Breast epithelium (tissue), 4 donors: ENCODE measurements at regions not wholly inside any gene's neighbourhood (a gene's known extent, or its start where the extent isn't known, plus 50 kb on each side); places are given as distances from the start of the nearest gene placed in this dataset.

Experiments used
- DNase-seq, 2 donors: peaks; one replicate each; pipeline ENCODE4 v3.0.0-alpha.2; 2019; ENCODE audit warnings: low spot score in 2 of 2
- H3K27ac ChIP-seq, 2 donors: fragments of 200-600 bp; sonication (generic) in 1 of 2; one replicate each; pipeline ENCODE4 v1.5.1; 2016 to 2019; ENCODE audit warnings: mild to moderate bottlenecking in 1 of 2
- H3K27me3 ChIP-seq, 2 donors: fragments of 200-600 bp; sonication (generic) in 1 of 2; one replicate each; pipeline versions ENCODE4 v1.5.1 to v1.6.0; 2017 to 2019; ENCODE audit warnings: control low read depth in 1 of 2, mild to moderate bottlenecking in 1 of 2
- H3K36me3 ChIP-seq: fragments of 200-600 bp; one replicate; pipeline ENCODE4 v1.5.1; 2019
- H3K4me1 ChIP-seq, 2 donors: fragments of 200-600 bp; sonication (generic); one replicate each; pipeline ENCODE4 v1.5.1; 2016 to 2019; ENCODE audit warnings: control low read depth in 1 of 2
- H3K4me3 ChIP-seq, 3 donors: fragments of 200-600 bp; sonication (generic); 1 replicate in 2 of 3; 2 replicates in 1 of 3; pipeline ENCODE4 v1.5.1; 2016 to 2019; ENCODE audit warnings: mild to moderate bottlenecking in 3 of 3, moderate library complexity in 2 of 3
- H3K9me3 ChIP-seq, 2 donors: fragments of 200-600 bp; sonication (generic) in 1 of 2; one replicate each; pipeline ENCODE4 v1.5.1; 2016 to 2019; ENCODE audit warnings: control low read depth in 1 of 2
- POLR2A ChIP-seq: fragments of 450-650 bp; IDR thresholded peaks from one replicate; pipeline ENCODE4 v1.6.1; 2016; ENCODE audit warnings: antibody characterized with exemption, mild to moderate bottlenecking, moderate library complexity
- POLR2AphosphoS5 ChIP-seq, 3 donors: sonication (generic); formaldehyde crosslinking; IDR thresholded peaks; one replicate each; pipeline ENCODE4 v1.6.1; 2017; ENCODE audit warnings: antibody characterized with exemption in 3 of 3
- intact Hi-C: fragments of 100-400 bp; cut with DNase I; formaldehyde crosslinking; loops from one replicate; pipeline ENCODE4 v1.15.1; 2023; ENCODE audit warnings: low total_unique reads
- TF ChIP-seq, protein P1 (sequence below), 3 donors: fragments of 450-650 bp; IDR thresholded peaks; one replicate each; pipeline ENCODE4 v1.5.1; 2016 to 2017; ENCODE audit warnings: antibody characterized with exemption in 3 of 3, mild to moderate bottlenecking in 3 of 3, moderate library complexity in 3 of 3

GRCh38 chr2:12826781-12827180 is 110.0 kb downstream of the TRIB2 start:
- Histone ChIP-seq H3K9me3 (no peaks in the 10 kb centered on the region), H3K27ac (no peak overlapping the region), H3K36me3 (no peaks in the 10 kb centered on the region), H3K27me3 (no peaks in the 10 kb centered on the region), H3K4me3 (no peak overlapping the region), H3K4me1 (no peaks in the 10 kb centered on the region)
- intact Hi-C loops: no loop called here
- no peak for DNase-seq
- TF ChIP-seq POLR2AphosphoS5 (IDR thresholded peaks at IDR 0.05) (no peak), POLR2A (no peak)
- TF ChIP-seq, protein P1, sequence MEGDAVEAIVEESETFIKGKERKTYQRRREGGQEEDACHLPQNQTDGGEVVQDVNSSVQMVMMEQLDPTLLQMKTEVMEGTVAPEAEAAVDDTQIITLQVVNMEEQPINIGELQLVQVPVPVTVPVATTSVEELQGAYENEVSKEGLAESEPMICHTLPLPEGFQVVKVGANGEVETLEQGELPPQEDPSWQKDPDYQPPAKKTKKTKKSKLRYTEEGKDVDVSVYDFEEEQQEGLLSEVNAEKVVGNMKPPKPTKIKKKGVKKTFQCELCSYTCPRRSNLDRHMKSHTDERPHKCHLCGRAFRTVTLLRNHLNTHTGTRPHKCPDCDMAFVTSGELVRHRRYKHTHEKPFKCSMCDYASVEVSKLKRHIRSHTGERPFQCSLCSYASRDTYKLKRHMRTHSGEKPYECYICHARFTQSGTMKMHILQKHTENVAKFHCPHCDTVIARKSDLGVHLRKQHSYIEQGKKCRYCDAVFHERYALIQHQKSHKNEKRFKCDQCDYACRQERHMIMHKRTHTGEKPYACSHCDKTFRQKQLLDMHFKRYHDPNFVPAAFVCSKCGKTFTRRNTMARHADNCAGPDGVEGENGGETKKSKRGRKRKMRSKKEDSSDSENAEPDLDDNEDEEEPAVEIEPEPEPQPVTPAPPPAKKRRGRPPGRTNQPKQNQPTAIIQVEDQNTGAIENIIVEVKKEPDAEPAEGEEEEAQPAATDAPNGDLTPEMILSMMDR (IDR thresholded peaks at IDR 0.05): no peak

- Histone ChIP-seq H3K27ac (no peak overlapping the region), H3K4me3 (no peak overlapping the region), H3K4me1 (no peaks in the 10 kb centered on the region), H3K36me3 (no peaks in the 10 kb centered on the region), H3K9me3 (no peaks in the 10 kb centered on the region), H3K27me3 (no peaks in the 10 kb centered on the region)
- intact Hi-C loops: no loop called here
- no peak for TF ChIP-seq POLR2A
- TF ChIP-seq, protein P1 (IDR thresholded peaks at IDR 0.05): no peak
- TF ChIP-seq POLR2AphosphoS5 (IDR thresholded peaks at IDR 0.05): no peak
- no peak for DNase-seq
Measured at GRCh38 chr2:12827721-12828120, 111.0 kb downstream of the TRIB2 start.

GRCh38 chr2:12828980-12829379 is 112.2 kb downstream of the TRIB2 start:
- H3K27ac ChIP-seq: no peak overlapping the region
- H3K4me1 ChIP-seq: no peaks in the 10 kb centered on the region
- H3K4me3 ChIP-seq: no peak overlapping the region
- no peaks in the 10 kb centered on the region for H3K36me3 ChIP-seq
- DNase-seq: no peak
- intact Hi-C loops: no loop called here
- no peaks in the 10 kb centered on the region for H3K27me3 ChIP-seq
- TF ChIP-seq POLR2AphosphoS5 (IDR thresholded peaks at IDR 0.05) (no peak), POLR2A (no peak)
- TF ChIP-seq, protein P1 (IDR thresholded peaks at IDR 0.05): no peak
- no peaks in the 10 kb centered on the region for H3K9me3 ChIP-seq

- no peak for DNase-seq
- Histone ChIP-seq H3K4me1 (no peaks in the 10 kb centered on the region), H3K36me3 (no peaks in the 10 kb centered on the region), H3K27me3 (no peaks in the 10 kb centered on the region), H3K27ac (no peak overlapping the region), H3K9me3 (no peaks in the 10 kb centered on the region), H3K4me3 (no peak overlapping the region)
- TF ChIP-seq POLR2A: no peak
- TF ChIP-seq, protein P1 (IDR thresholded peaks at IDR 0.05): no peak
- no peak for TF ChIP-seq POLR2AphosphoS5 (IDR thresholded peaks at IDR 0.05)
- intact Hi-C loops: no loop called here
Measured at GRCh38 chr2:12831016-12831415, 114.3 kb downstream of the TRIB2 start.

DNA sequence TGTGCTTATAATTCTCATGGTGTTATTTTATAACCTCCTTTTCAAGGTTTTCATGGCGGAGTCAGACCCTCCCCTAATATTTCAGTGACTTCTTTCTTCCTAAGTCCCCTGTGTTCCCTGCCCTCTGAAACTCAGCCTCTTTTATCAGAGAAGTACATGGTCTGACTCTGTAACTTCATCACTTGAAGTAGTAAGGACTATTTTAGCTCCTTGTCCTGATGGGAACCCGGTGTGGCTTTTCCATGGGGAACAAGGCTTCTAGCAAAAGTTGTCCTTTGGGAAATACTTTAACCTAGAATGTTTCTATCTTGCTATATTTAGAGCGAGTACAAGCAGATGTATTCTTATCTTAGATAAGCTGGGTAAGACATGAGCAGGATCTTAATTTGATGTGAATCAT is 117.5 kb downstream of the TRIB2 start:
- DNase-seq: no peak
- H3K27ac ChIP-seq: no peak overlapping the region
- no peaks in the 10 kb centered on the region for H3K4me1 ChIP-seq
- no peaks in the 10 kb centered on the region for H3K36me3 ChIP-seq
- intact Hi-C loops: no loop called here
- TF ChIP-seq, protein P1 (IDR thresholded peaks at IDR 0.05): no peak
- no peak for TF ChIP-seq POLR2AphosphoS5 (IDR thresholded peaks at IDR 0.05)
- TF ChIP-seq POLR2A: no peak
- no peak overlapping the region for H3K4me3 ChIP-seq
- H3K9me3 ChIP-seq: no peaks in the 10 kb centered on the region
- no peaks in the 10 kb centered on the region for H3K27me3 ChIP-seq
